ENCODE measurements at regions not wholly inside any gene's neighbourhood (a gene's known extent, or its start where the extent isn't known, plus 50 kb on each side); places are given as distances from the start of the nearest gene placed in this dataset.

GRCh38 chr11:26018336-26018735 lies 313.6 kb upstream of the ANO3 start:
- H3K27ac ChIP-seq, result no peak overlapping the region
- ChIA-PET POLR2A (ENCODE audit: low non-redundant PET) (no interaction called here), CTCF (interaction anchor here (0.9 kb wide), 1 partner anchor 245 kb away, joined by 3 read pairs; no protein-coding TSS in a partner anchor)
- no peak for TF ChIP-seq CTCF (conservative IDR thresholded peaks at IDR 0.05; ENCODE audit: low read depth)
- no peak for DNase-seq (ENCODE audit: low spot score)

GRCh38 chr11:26019386-26019785 lies 312.5 kb upstream of the ANO3 start:
- CTCF ChIA-PET, result interaction anchor here (0.6 kb wide), 1 partner anchor 1774 kb away, joined by 4 read pairs; no protein-coding TSS in a partner anchor
- H3K27ac ChIP-seq, result no peak overlapping the region

GRCh38 chr11:26021017-26021416 lies 310.9 kb upstream of the ANO3 start:
- TF ChIP-seq CTCF (conservative IDR thresholded peaks at IDR 0.05; ENCODE audit: low read depth), result no peak
- POLR2A ChIA-PET (ENCODE audit: low non-redundant PET), result no interaction called here
- H3K27ac ChIP-seq, result no peak overlapping the region
- CTCF ChIA-PET, result no interaction called here
- peak; percentile 25 for DNase-seq (ENCODE audit: low spot score)

More at GRCh38 chr11:26019386-26019785, 312.5 kb upstream of the ANO3 start:
- TF ChIP-seq CTCF (conservative IDR thresholded peaks at IDR 0.05; ENCODE audit: low read depth), result no peak
- DNase-seq (ENCODE audit: low spot score), result no peak
- POLR2A ChIA-PET (ENCODE audit: low non-redundant PET), result no interaction called here

- ChIA-PET CTCF (interaction anchor here (0.6 kb wide), 1 partner anchor 1509 kb away, joined by 4 read pairs; no protein-coding TSS in a partner anchor), POLR2A (ENCODE audit: low non-redundant PET) (no interaction called here)
- no peak for TF ChIP-seq CTCF (conservative IDR thresholded peaks at IDR 0.05; ENCODE audit: low read depth)
- DNase-seq (ENCODE audit: low spot score), result no peak
- no peak overlapping the region for H3K27ac ChIP-seq
These were observed 308.9 kb upstream of the ANO3 start for GRCh38 chr11:26023057-26023456.

- no peak for TF ChIP-seq CTCF (conservative IDR thresholded peaks at IDR 0.05; ENCODE audit: low read depth)
- CTCF ChIA-PET, result no interaction called here
- DNase-seq (ENCODE audit: low spot score), result peak; percentile 30
These were observed 306.3 kb upstream of the ANO3 start for GRCh38 chr11:26025676-26026075.

GRCh38 chr11:26026078-26026477 lies 305.9 kb upstream of the ANO3 start:
- DNase-seq (ENCODE audit: low spot score), result no peak
- POLR2A ChIA-PET (ENCODE audit: low non-redundant PET), result no interaction called here
- CTCF ChIA-PET, result no interaction called here
- TF ChIP-seq CTCF (conservative IDR thresholded peaks at IDR 0.05; ENCODE audit: low read depth), result no peak
- H3K27ac ChIP-seq, result no peak overlapping the region

More at GRCh38 chr11:26025676-26026075, 306.3 kb upstream of the ANO3 start:
- no peak overlapping the region for H3K27ac ChIP-seq
- POLR2A ChIA-PET (ENCODE audit: low non-redundant PET), result no interaction called here

- ChIA-PET POLR2A (ENCODE audit: low non-redundant PET) (no interaction called here), CTCF (no interaction called here)
These were observed 304.0 kb upstream of the ANO3 start for GRCh38 chr11:26027887-26028286.

More at GRCh38 chr11:26027887-26028286, 304.0 kb upstream of the ANO3 start:
- no peak for TF ChIP-seq CTCF (conservative IDR thresholded peaks at IDR 0.05; ENCODE audit: low read depth)
- H3K27ac ChIP-seq, result no peak overlapping the region
- no peak for DNase-seq (ENCODE audit: low spot score)

All from RWPE1 (cell line).